Caco-2 (cell line): ENCODE measurements at regions not wholly inside any gene's neighbourhood (a gene's known extent, or its start where the extent isn't known, plus 50 kb on each side); places are given as distances from the start of the nearest gene placed in this dataset.

Source experiments
- BruUV-seq: library from RNA; stranded (reverse); fragments of 400-500 nt; replicated peaks from 2 replicates; lab custom pipeline; 2021; lab: Mats Ljungman, UMichigan
- CTCF ChIA-PET: fragments of 300-600 bp; sonication (Branson Sonifier 250); formaldehyde crosslinking; loops from one replicate; lab custom pipeline; 2022; ENCODE audit warnings: antibody characterized with exemption; lab: Charles Lee
- POLR2A ChIA-PET: fragments of 300-600 bp; sonication (Branson Sonifier 250); formaldehyde crosslinking; loops from one replicate; lab custom pipeline; 2022; ENCODE audit warnings: antibody characterized with exemption; lab: Charles Lee
- DNase-seq, 2 experiments: peaks; one replicate each; pipeline versions ENCODE4 v3.0.0 to v3.0.0-alpha.2; 2020 to 2022
- H3K27me3 ChIP-seq: replicated peaks from 2 replicates; pipeline ENCODE4 v1.6.0; 2011; ENCODE audit warnings: low read length; ENCODE audit not compliant: control insufficient read depth, insufficient read depth
- H3K36me3 ChIP-seq: 2 replicates; pipeline ENCODE4 v1.5.1; 2011; ENCODE audit warnings: low read length; ENCODE audit not compliant: control insufficient read depth, insufficient read depth
- H3K4me1 ChIP-seq: fragments of 250-450 bp; sonication (Bioruptor Pico); 2 replicates; pipeline ENCODE4 v1.5.1; 2020; ENCODE audit warnings: mild to moderate bottlenecking
- H3K4me3 ChIP-seq: 2 replicates; pipeline ENCODE4 v1.5.1; 2011; ENCODE audit warnings: low read depth, mild to moderate bottlenecking, control low read depth, low read length
- H3K9me3 ChIP-seq: fragments of 250-450 bp; sonication (Bioruptor Pico); 2 replicates; pipeline ENCODE4 v1.5.1; 2020; ENCODE audit warnings: mild to moderate bottlenecking, moderate library complexity
- H3K27ac Mint-ChIP-seq: one replicate; pipeline ENCODE4 v1.8.0; 2022; ENCODE audit warnings: mixed read lengths; ENCODE audit not compliant: unreplicated experiment
- H3K27me3 Mint-ChIP-seq: one replicate; pipeline ENCODE4 v1.8.0; 2022; ENCODE audit warnings: mixed read lengths; ENCODE audit not compliant: insufficient read depth, unreplicated experiment
- H3K36me3 Mint-ChIP-seq: one replicate; pipeline ENCODE4 v1.8.0; 2022; ENCODE audit warnings: mild to moderate bottlenecking, mixed read lengths; ENCODE audit not compliant: insufficient read depth, unreplicated experiment
- H3K4me1 Mint-ChIP-seq: one replicate; pipeline ENCODE4 v1.8.0; 2022; ENCODE audit warnings: low read depth, mixed read lengths; ENCODE audit not compliant: unreplicated experiment
- H3K4me3 Mint-ChIP-seq: one replicate; pipeline ENCODE4 v1.8.0; 2022; ENCODE audit warnings: mild to moderate bottlenecking, moderate library complexity, mixed read lengths; ENCODE audit not compliant: unreplicated experiment
- H3K9me3 Mint-ChIP-seq: one replicate; pipeline ENCODE4 v1.8.0; 2022; ENCODE audit warnings: mixed read lengths; ENCODE audit not compliant: unreplicated experiment
- CTCF ChIP-seq, 2 experiments: fragments of 200-600 bp in 1 of 2; IDR thresholded peaks; 1 replicate in 1 of 2; 2 replicates in 1 of 2; pipeline versions ENCODE4 v1.5.1 to v1.8.0; 2011 to 2022; ENCODE audit warnings: antibody characterized with exemption in 1 of 2, control low read depth in 1 of 2, inconsistent platforms in 1 of 2, low read depth in 1 of 2, low read length in 1 of 2, mild to moderate bottlenecking in 1 of 2, moderate library complexity in 1 of 2; ENCODE audit not compliant: insufficient read depth in 1 of 2, severe bottlenecking in 1 of 2, unreplicated experiment in 1 of 2
- intact Hi-C: fragments of 100-400 bp; cut with micrococcal nuclease; formaldehyde crosslinking; loops from one replicate; pipeline ENCODE4 v1.10.0; 2022; ENCODE audit not compliant: unreplicated experiment

GRCh38 chr7:13282377-13282980 lies 595.0 kb downstream of the ARL4A start:
- Histone ChIP-seq H3K4me1 (no peaks in the 10 kb centered on the region; the same call in 1 of the 2 replicates), H3K27me3 (no peaks in the 10 kb centered on the region), H3K9me3 (no peaks in the 10 kb centered on the region), H3K36me3 (no peaks in the 10 kb centered on the region), H3K4me3 (no peak overlapping the region)
- Mint-ChIP-seq H3K9me3 (no peaks in the 10 kb centered on the region), H3K27ac (no peak overlapping the region), H3K4me3 (no peak overlapping the region), H3K36me3 (no peaks in the 10 kb centered on the region), H3K27me3 (no peaks in the 10 kb centered on the region), H3K4me1 (no peaks in the 10 kb centered on the region)
- DNase-seq: no peak
- TF ChIP-seq CTCF (IDR thresholded peaks at IDR 0.05; ENCODE audit: insufficient read depth in 1 of 2, low read depth in 1 of 2, low read length in 1 of 2, severe bottlenecking in 1 of 2, unreplicated experiment in 1 of 2): no peak
- BruUV-seq: no TSS peak
- CTCF ChIA-PET: interaction anchor here (2.6 kb wide), 1 partner anchor 460 kb away, joined by 13 read pairs; no protein-coding TSS in a partner anchor
- POLR2A ChIA-PET: no interaction called here
- intact Hi-C loops: loop anchor here (2.0 to 5.0 kb wide), 4 partner anchors 128 to 1175 kb away; no protein-coding TSS in a partner anchor

- Histone ChIP-seq H3K4me3 (no peak overlapping the region), H3K9me3 (no peaks in the 10 kb centered on the region), H3K27me3 (no peaks in the 10 kb centered on the region), H3K36me3 (no peaks in the 10 kb centered on the region), H3K4me1 (no peaks in the 10 kb centered on the region)
- ChIA-PET POLR2A (no interaction called here), CTCF (no interaction called here)
- Mint-ChIP-seq H3K27me3 (no peaks in the 10 kb centered on the region), H3K27ac (no peak overlapping the region), H3K36me3 (no peaks in the 10 kb centered on the region), H3K9me3 (no peaks in the 10 kb centered on the region), H3K4me3 (no peak overlapping the region), H3K4me1 (no peaks in the 10 kb centered on the region)
- DNase-seq: no peak
- BruUV-seq: no TSS peak
- TF ChIP-seq CTCF (IDR thresholded peaks at IDR 0.05; ENCODE audit: insufficient read depth in 1 of 2, low read depth in 1 of 2, low read length in 1 of 2, severe bottlenecking in 1 of 2, unreplicated experiment in 1 of 2): no peak
- intact Hi-C loops: no loop called here
Observed at GRCh38 chr7:13286916-13287315, 599.5 kb downstream of the ARL4A start.

- intact Hi-C loops: no loop called here
- CTCF ChIA-PET: no interaction called here
Observed at GRCh38 chr7:13288516-13288915, 601.1 kb downstream of the ARL4A start.

More at GRCh38 chr7:13288516-13288915, 601.1 kb downstream of the ARL4A start:
- no TSS peak for BruUV-seq
- no peak for DNase-seq
- no peaks in the 10 kb centered on the region for H3K36me3 Mint-ChIP-seq
- TF ChIP-seq CTCF (IDR thresholded peaks at IDR 0.05; ENCODE audit: insufficient read depth in 1 of 2, low read depth in 1 of 2, low read length in 1 of 2, severe bottlenecking in 1 of 2, unreplicated experiment in 1 of 2): no peak
- no peak overlapping the region for H3K27ac Mint-ChIP-seq
- H3K27me3 Mint-ChIP-seq: no peaks in the 10 kb centered on the region
- H3K4me3 ChIP-seq: no peak overlapping the region
- POLR2A ChIA-PET: no interaction called here
- H3K27me3 ChIP-seq: no peaks in the 10 kb centered on the region
- H3K4me1 ChIP-seq: no peaks in the 10 kb centered on the region
- no peaks in the 10 kb centered on the region for H3K36me3 ChIP-seq
- no peaks in the 10 kb centered on the region for H3K9me3 Mint-ChIP-seq
- H3K9me3 ChIP-seq: no peaks in the 10 kb centered on the region
- H3K4me1 Mint-ChIP-seq: no peaks in the 10 kb centered on the region
- no peak overlapping the region for H3K4me3 Mint-ChIP-seq
